Keratinocyte (primary cell): ENCODE measurements at regions not wholly inside any gene's neighbourhood (a gene's known extent, or its start where the extent isn't known, plus 50 kb on each side); places are given as distances from the start of the nearest gene placed in this dataset.

ENCODE experiments used
- DNase-seq: peaks from one replicate; pipeline ENCODE4 v3.0.0-alpha.2; 2011; ENCODE audit warnings: low read depth, missing footprints, low spot score
- FAIRE-seq: peaks from 2 replicates; lab custom pipeline; 2011; peaks lifted over from hg19 to GRCh38; lab: Jason Lieb, UNC
- H2AFZ ChIP-seq: 2 replicates; pipeline ENCODE4 v1.6.0; 2012; ENCODE audit warnings: low read length, control low read depth, inconsistent platforms; ENCODE audit not compliant: control insufficient read depth
- H3K27ac ChIP-seq: 2 replicates; pipeline ENCODE4 v1.5.1; 2011; ENCODE audit warnings: low read length; ENCODE audit not compliant: control insufficient read depth, insufficient read depth
- H3K27me3 ChIP-seq: 3 replicates; pipeline ENCODE4 v1.6.0; 2011; ENCODE audit warnings: low read length; ENCODE audit not compliant: control insufficient read depth, insufficient read depth; ENCODE audit errors: extremely low read depth
- H3K36me3 ChIP-seq, 2 experiments: 2 replicates in 1 of 2; 3 replicates in 1 of 2; pipeline ENCODE4 v1.5.1; 2011; ENCODE audit warnings: low read length in 2 of 2, mild to moderate bottlenecking in 1 of 2; ENCODE audit not compliant: control insufficient read depth in 2 of 2, insufficient read depth in 2 of 2; ENCODE audit errors: extremely low read depth in 1 of 2
- H3K4me1 ChIP-seq: 3 replicates; pipeline ENCODE4 v1.5.1; 2011; ENCODE audit warnings: low read length; ENCODE audit not compliant: control insufficient read depth, insufficient read depth; ENCODE audit errors: extremely low read depth
- H3K4me2 ChIP-seq: 3 replicates; pipeline ENCODE4 v1.6.0; 2011; ENCODE audit warnings: low read depth, low read length; ENCODE audit not compliant: control insufficient read depth, insufficient read depth; ENCODE audit errors: extremely low read depth
- H3K4me3 ChIP-seq, 3 experiments: fragments of 200-600 bp in 1 of 3; sonication (generic) in 1 of 3; 2 replicates in 2 of 3; 3 replicates in 1 of 3; pipeline ENCODE4 v1.5.1; 2011 to 2016; ENCODE audit warnings: low read length in 3 of 3, mild to moderate bottlenecking in 3 of 3, control low read depth in 2 of 3, inconsistent platforms in 1 of 3, low read depth in 1 of 3, mixed read lengths in 1 of 3, mixed run types in 1 of 3, moderate library complexity in 1 of 3; ENCODE audit not compliant: control insufficient read depth in 2 of 3, insufficient read depth in 2 of 3; ENCODE audit errors: extremely low read depth in 1 of 3
- H3K79me2 ChIP-seq: 2 replicates; pipeline ENCODE4 v1.6.0; 2012; ENCODE audit warnings: low read length; ENCODE audit not compliant: control insufficient read depth, insufficient read depth
- H3K9ac ChIP-seq: 3 replicates; pipeline ENCODE4 v1.6.0; 2011; ENCODE audit warnings: low read length; ENCODE audit not compliant: control insufficient read depth, insufficient read depth; ENCODE audit errors: extremely low read depth
- H3K9me1 ChIP-seq: 3 replicates; pipeline ENCODE4 v1.6.0; 2011; ENCODE audit warnings: low read length; ENCODE audit not compliant: control insufficient read depth, insufficient read depth; ENCODE audit errors: extremely low read depth
- H3K9me3 ChIP-seq: 2 replicates; pipeline ENCODE4 v1.5.1; 2012; ENCODE audit warnings: low read depth, low read length; ENCODE audit not compliant: control insufficient read depth
- H4K20me1 ChIP-seq: 3 replicates; pipeline ENCODE4 v1.6.0; 2011; ENCODE audit warnings: low read length; ENCODE audit not compliant: control insufficient read depth, insufficient read depth; ENCODE audit errors: extremely low read depth
- CTCF ChIP-seq, 3 experiments: IDR thresholded peaks in 1 of 3; conservative IDR thresholded peaks in 1 of 3; optimal IDR thresholded peaks in 1 of 3; 2 replicates in 2 of 3; 3 replicates in 1 of 3; pipeline versions ENCODE3 to v1.5.1; 2011; ENCODE audit warnings: low read length in 3 of 3, mild to moderate bottlenecking in 3 of 3, moderate library complexity in 2 of 3, control low read depth in 1 of 3, inconsistent platforms in 1 of 3; ENCODE audit not compliant: insufficient read depth in 2 of 3; ENCODE audit errors: extremely low read depth in 1 of 3
- EZH2 ChIP-seq: IDR thresholded peaks from one replicate; pipeline ENCODE4 v1.6.1; 2012; ENCODE audit warnings: inconsistent platforms, mild to moderate bottlenecking, low read length, moderate library complexity
- dilution Hi-C: fragments of 300-500 bp; cut with MboI; formaldehyde crosslinking; loops from one replicate; pipeline ENCODE4 v1.7.0; 2020; ENCODE audit warnings: low sequenced_read_pairs; ENCODE audit not compliant: extremely low pct_ligation_motif_present

- no peak for FAIRE-seq
Measured at GRCh38 chr7:51634538-51634937, 317.9 kb upstream of the COBL start.

GRCh38 chr7:51634025-51634424, 317.4 kb upstream of the COBL start:
- Histone ChIP-seq H3K27ac (no peak overlapping the region), H3K79me2 (no peaks in the 10 kb centered on the region), H3K4me1 (no peaks in the 10 kb centered on the region), H3K9ac (no peak overlapping the region), H3K27me3 (no peaks in the 10 kb centered on the region), H2AFZ (no peak overlapping the region), H3K36me3 (no peaks in the 10 kb centered on the region), H3K4me3 (no peak overlapping the region), H3K9me3 (peaks cover 2% of the 10 kb centered on the region), H3K9me1 (no peaks in the 10 kb centered on the region), H4K20me1 (no peaks in the 10 kb centered on the region), H3K4me2 (no peak overlapping the region)
- no peak for FAIRE-seq
- no peak for TF ChIP-seq EZH2
- no peak for DNase-seq
- dilution Hi-C loops: no loop called here

More at GRCh38 chr7:51634538-51634937, 317.9 kb upstream of the COBL start:
- TF ChIP-seq EZH2 (no peak), CTCF (optimal IDR thresholded peaks at IDR 0.05 in 1 of 3, IDR thresholded peaks at IDR 0.05 in 1 of 3, conservative IDR thresholded peaks at IDR 0.05 in 1 of 3; ENCODE audit: extremely low read depth in 1 of 3, insufficient read depth in 2 of 3, low read length in 3 of 3) (no peak)
- Histone ChIP-seq H3K4me2 (no peak overlapping the region), H3K9ac (no peak overlapping the region), H4K20me1 (no peaks in the 10 kb centered on the region), H3K4me3 (no peak overlapping the region), H3K9me3 (peaks cover 2% of the 10 kb centered on the region), H3K79me2 (no peaks in the 10 kb centered on the region), H2AFZ (no peak overlapping the region), H3K36me3 (no peaks in the 10 kb centered on the region), H3K27ac (no peak overlapping the region), H3K9me1 (no peaks in the 10 kb centered on the region), H3K27me3 (no peaks in the 10 kb centered on the region), H3K4me1 (no peaks in the 10 kb centered on the region)
- dilution Hi-C loops: no loop called here
- no peak for DNase-seq

- H2AFZ ChIP-seq: no peak overlapping the region
- H3K79me2 ChIP-seq: no peaks in the 10 kb centered on the region
- DNase-seq: no peak
- H3K4me3 ChIP-seq: no peak overlapping the region
- no peaks in the 10 kb centered on the region for H3K4me1 ChIP-seq
- no peak overlapping the region for H3K4me2 ChIP-seq
- no peaks in the 10 kb centered on the region for H3K27me3 ChIP-seq
- H4K20me1 ChIP-seq: no peaks in the 10 kb centered on the region
- no peak overlapping the region for H3K9ac ChIP-seq
- FAIRE-seq: no peak
- H3K9me1 ChIP-seq: no peaks in the 10 kb centered on the region
- H3K36me3 ChIP-seq: no peaks in the 10 kb centered on the region
- TF ChIP-seq CTCF (optimal IDR thresholded peaks at IDR 0.05 in 1 of 3, IDR thresholded peaks at IDR 0.05 in 1 of 3, conservative IDR thresholded peaks at IDR 0.05 in 1 of 3; ENCODE audit: extremely low read depth in 1 of 3, insufficient read depth in 2 of 3, low read length in 3 of 3) (no peak), EZH2 (no peak)
- H3K27ac ChIP-seq: no peak overlapping the region
- H3K9me3 ChIP-seq: peaks cover 2% of the 10 kb centered on the region
- dilution Hi-C loops: no loop called here
Measured at GRCh38 chr7:51633596-51633995, 317.0 kb upstream of the COBL start.
